ENCODE measurements at regions not wholly inside any gene's neighbourhood (a gene's known extent, or its start where the extent isn't known, plus 50 kb on each side); places are given as distances from the start of the nearest gene placed in this dataset.
"Not testable (repeated sequence)": the region's sequence is repeated elsewhere in the genome, so short reads cannot be mapped to it uniquely, and the experiment has no call there.

DNA sequence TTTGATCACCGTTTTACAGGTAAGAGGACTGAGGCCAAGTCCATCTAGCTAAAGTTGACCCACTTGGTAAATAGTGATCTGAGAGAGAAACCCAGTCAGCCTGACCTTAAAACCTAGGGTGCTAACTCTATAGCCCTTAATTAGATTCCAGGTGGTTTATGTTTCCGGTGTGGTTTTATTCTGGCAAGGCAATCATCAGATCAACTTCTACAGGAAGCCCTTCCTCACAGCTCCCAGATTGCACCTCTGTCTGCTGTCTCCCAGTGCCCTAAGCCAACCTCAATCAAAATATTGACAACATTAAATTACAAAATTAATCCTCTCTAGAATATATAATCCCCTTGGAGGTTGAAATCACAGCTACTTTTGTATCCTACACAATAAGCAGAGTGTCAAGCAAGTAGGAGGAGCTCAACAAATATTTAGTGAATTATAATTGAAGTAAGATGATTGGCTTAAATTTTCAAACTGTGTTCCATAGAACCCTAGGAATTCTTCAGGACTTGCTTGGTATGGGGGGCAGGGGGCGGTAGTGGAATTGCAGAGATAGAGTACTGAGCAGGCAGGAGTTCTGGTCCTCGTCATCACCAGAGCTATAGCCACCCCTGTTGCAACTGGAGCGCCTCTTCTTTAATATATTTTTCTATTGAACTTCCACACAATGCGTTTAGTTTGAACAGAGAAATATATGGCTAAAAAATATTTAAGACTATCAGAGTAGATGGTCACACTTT, 692.8 kb upstream of the LRRN3 start:
- Histone ChIP-seq H3K36me3 (replicated peaks) (no peaks in the 10 kb centered on the region), H3K9me3 (no peaks in the 10 kb centered on the region), H3K27me3 (ENCODE audit: low read depth) (no peaks in the 10 kb centered on the region), H3K4me1 (no peaks in the 10 kb centered on the region), H3K4me3 (no peak overlapping the region)
- in situ Hi-C loops (cut with MboI; ENCODE audit: low sequenced_read_pairs): no loop called here
- DNase-seq (ENCODE audit: low spot score in 2 of 2): no peak

DNA sequence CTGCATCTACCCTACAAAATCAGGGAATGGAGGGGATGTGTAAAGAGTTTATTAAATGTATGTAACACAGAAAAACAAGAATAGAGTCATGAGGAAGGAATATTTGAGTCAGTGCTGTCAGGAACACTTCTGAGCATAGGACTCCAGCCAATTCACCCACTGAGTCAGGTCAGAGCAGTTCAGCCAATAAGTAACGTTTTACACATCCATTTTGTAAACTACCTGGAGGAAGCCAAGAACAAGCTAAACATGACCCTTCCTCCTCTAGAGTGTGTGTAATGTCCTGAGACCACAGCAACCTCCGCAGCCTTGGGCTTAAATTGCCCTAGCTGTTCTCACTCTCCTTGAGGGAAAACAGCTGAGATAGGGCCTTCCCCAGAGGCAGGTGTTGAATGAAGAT, 691.5 kb upstream of the LRRN3 start:
- Histone ChIP-seq H3K36me3 (replicated peaks) (no peaks in the 10 kb centered on the region), H3K9me3 (no peaks in the 10 kb centered on the region), H3K27me3 (ENCODE audit: low read depth) (no peaks in the 10 kb centered on the region), H3K4me3 (no peak overlapping the region), H3K4me1 (no peaks in the 10 kb centered on the region)
- in situ Hi-C loops (cut with MboI; ENCODE audit: low sequenced_read_pairs): no loop called here
- no peak for DNase-seq (ENCODE audit: low spot score in 2 of 2)

DNA sequence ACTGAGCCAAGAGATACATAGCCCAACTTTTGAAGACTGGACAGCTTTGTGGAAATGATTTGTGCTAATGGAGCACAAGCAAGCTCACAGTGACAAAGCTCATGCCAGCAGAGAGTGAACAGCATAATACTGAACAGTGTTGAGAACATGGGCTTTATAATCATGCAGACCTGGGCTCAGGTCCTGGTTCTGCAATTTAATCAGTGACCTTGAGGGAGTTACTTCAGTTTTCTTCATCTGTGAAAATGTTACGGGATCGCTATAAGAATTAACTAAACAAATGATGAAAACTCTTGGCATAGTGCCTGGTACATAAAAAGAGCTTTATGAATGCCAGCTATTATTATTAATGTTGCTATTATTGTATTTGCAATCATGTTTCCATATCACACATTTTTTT, 690.5 kb upstream of the LRRN3 start:
- no peak for DNase-seq (ENCODE audit: low spot score in 2 of 2)
- H3K4me1 ChIP-seq: no peaks in the 10 kb centered on the region
- in situ Hi-C loops (cut with MboI; ENCODE audit: low sequenced_read_pairs): no loop called here
- no peaks in the 10 kb centered on the region for H3K9me3 ChIP-seq
- H3K36me3 ChIP-seq (replicated peaks): no peaks in the 10 kb centered on the region
- no peaks in the 10 kb centered on the region for H3K27me3 ChIP-seq (ENCODE audit: low read depth)
- no peak overlapping the region for H3K4me3 ChIP-seq

- no peaks in the 10 kb centered on the region for H3K27me3 ChIP-seq (ENCODE audit: low read depth)
- no peak overlapping the region for H3K4me3 ChIP-seq
- DNase-seq (ENCODE audit: low spot score in 2 of 2): no peak
- in situ Hi-C loops (cut with MboI; ENCODE audit: low sequenced_read_pairs): no loop called here
- no peaks in the 10 kb centered on the region for H3K36me3 ChIP-seq (replicated peaks)
- no peaks in the 10 kb centered on the region for H3K9me3 ChIP-seq
- H3K4me1 ChIP-seq: no peaks in the 10 kb centered on the region
Measured at GRCh38 chr7:110407242-110407641, 683.7 kb upstream of the LRRN3 start.

GRCh38 chr7:110407706-110408105, 683.2 kb upstream of the LRRN3 start:
- Histone ChIP-seq H3K36me3 (replicated peaks) (no peaks in the 10 kb centered on the region), H3K9me3 (no peaks in the 10 kb centered on the region), H3K4me1 (no peaks in the 10 kb centered on the region), H3K27me3 (ENCODE audit: low read depth) (no peaks in the 10 kb centered on the region), H3K4me3 (no peak overlapping the region)
- in situ Hi-C loops (cut with MboI; ENCODE audit: low sequenced_read_pairs): no loop called here
- no peak for DNase-seq (ENCODE audit: low spot score in 2 of 2)

- H3K4me1 ChIP-seq: no peaks in the 10 kb centered on the region
- DNase-seq (ENCODE audit: low spot score in 2 of 2): no peak
- H3K9me3 ChIP-seq: no peaks in the 10 kb centered on the region
- H3K36me3 ChIP-seq (replicated peaks): no peaks in the 10 kb centered on the region
- no peaks in the 10 kb centered on the region for H3K27me3 ChIP-seq (ENCODE audit: low read depth)
- in situ Hi-C loops (cut with MboI; ENCODE audit: low sequenced_read_pairs): no loop called here
- H3K4me3 ChIP-seq: no peak overlapping the region
Measured at GRCh38 chr7:110412614-110413013, 678.3 kb upstream of the LRRN3 start.

DNA sequence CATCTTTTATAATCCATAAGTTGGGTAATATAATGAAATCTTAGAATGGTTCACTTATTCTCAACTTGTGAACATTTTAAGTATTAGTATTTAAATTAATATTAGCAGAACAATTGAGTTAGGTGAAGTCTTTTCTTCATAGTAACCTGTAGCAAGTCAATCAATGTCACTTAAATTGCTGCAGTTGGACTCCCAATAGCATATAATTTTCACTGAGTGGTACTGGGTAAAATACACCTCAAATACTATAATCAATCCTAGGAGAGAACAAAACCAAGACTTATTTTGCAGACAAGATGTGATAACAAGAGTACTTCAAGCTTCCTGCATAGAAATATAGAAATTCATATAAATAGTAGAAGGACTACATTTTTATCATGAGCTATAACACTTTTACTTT, 677.9 kb upstream of the LRRN3 start:
- H3K4me3 ChIP-seq: no peak overlapping the region
- no peaks in the 10 kb centered on the region for H3K4me1 ChIP-seq
- no peaks in the 10 kb centered on the region for H3K9me3 ChIP-seq
- no peaks in the 10 kb centered on the region for H3K36me3 ChIP-seq (replicated peaks)
- DNase-seq (ENCODE audit: low spot score in 2 of 2): no peak
- in situ Hi-C loops (cut with MboI; ENCODE audit: low sequenced_read_pairs): no loop called here
- no peaks in the 10 kb centered on the region for H3K27me3 ChIP-seq (ENCODE audit: low read depth)

- no peaks in the 10 kb centered on the region for H3K9me3 ChIP-seq
- in situ Hi-C loops (cut with MboI; ENCODE audit: low sequenced_read_pairs): no loop called here
- no peak overlapping the region for H3K4me3 ChIP-seq
Measured at GRCh38 chr7:110417611-110418010, 673.3 kb upstream of the LRRN3 start.

DNA sequence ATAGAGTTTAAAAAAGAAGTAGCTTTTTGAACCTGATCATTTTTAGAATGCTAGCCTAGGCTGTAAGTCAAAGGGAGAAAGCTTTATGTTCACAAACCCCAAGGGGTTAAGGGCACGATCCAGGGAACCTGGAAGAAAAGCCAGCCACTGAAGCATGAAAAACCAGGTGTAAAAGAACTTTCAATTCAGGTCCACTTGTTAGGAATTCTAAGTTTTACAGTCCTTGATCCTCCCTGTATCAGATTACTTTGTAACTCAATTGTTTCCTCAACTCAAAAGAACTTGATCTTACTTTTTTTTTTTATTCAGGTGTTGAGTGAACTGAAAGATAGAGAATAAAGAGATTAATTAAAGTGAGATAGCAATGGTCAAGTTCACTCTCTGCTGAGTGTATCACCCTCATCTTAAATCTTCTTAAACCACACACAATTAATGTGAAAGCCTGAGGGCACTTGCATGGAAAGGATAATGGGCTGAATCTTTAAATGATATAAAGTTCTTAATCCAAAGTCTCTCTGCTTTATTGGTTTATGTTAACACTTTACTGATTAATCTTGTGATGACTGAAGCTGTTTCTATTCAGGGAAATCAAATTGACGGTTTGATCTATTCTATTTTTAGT, 672.2 kb upstream of the LRRN3 start:
- no peaks in the 10 kb centered on the region for H3K9me3 ChIP-seq
- in situ Hi-C loops (cut with MboI; ENCODE audit: low sequenced_read_pairs): no loop called here
- H3K27me3 ChIP-seq (ENCODE audit: low read depth): no peaks in the 10 kb centered on the region
- H3K36me3 ChIP-seq (replicated peaks): no peaks in the 10 kb centered on the region
- DNase-seq (ENCODE audit: low spot score in 2 of 2): peak; percentile 37 to 77
- no peak overlapping the region for H3K4me3 ChIP-seq
- H3K4me1 ChIP-seq: no peaks in the 10 kb centered on the region

More at GRCh38 chr7:110417611-110418010, 673.3 kb upstream of the LRRN3 start:
- no peaks in the 10 kb centered on the region for H3K27me3 ChIP-seq (ENCODE audit: low read depth)
- no peak for DNase-seq (ENCODE audit: low spot score in 2 of 2)
- H3K4me1 ChIP-seq: no peaks in the 10 kb centered on the region
- H3K36me3 ChIP-seq (replicated peaks): no peaks in the 10 kb centered on the region

GRCh38 chr7:110420788-110421187, 670.1 kb upstream of the LRRN3 start:
- no peak overlapping the region for H3K4me3 ChIP-seq
- no peaks in the 10 kb centered on the region for H3K27me3 ChIP-seq (ENCODE audit: low read depth)
- no peaks in the 10 kb centered on the region for H3K36me3 ChIP-seq (replicated peaks)
- in situ Hi-C loops (cut with MboI; ENCODE audit: low sequenced_read_pairs): no loop called here
- no peaks in the 10 kb centered on the region for H3K4me1 ChIP-seq
- H3K9me3 ChIP-seq: no peaks in the 10 kb centered on the region
- DNase-seq (ENCODE audit: low spot score in 2 of 2): no peak

DNA sequence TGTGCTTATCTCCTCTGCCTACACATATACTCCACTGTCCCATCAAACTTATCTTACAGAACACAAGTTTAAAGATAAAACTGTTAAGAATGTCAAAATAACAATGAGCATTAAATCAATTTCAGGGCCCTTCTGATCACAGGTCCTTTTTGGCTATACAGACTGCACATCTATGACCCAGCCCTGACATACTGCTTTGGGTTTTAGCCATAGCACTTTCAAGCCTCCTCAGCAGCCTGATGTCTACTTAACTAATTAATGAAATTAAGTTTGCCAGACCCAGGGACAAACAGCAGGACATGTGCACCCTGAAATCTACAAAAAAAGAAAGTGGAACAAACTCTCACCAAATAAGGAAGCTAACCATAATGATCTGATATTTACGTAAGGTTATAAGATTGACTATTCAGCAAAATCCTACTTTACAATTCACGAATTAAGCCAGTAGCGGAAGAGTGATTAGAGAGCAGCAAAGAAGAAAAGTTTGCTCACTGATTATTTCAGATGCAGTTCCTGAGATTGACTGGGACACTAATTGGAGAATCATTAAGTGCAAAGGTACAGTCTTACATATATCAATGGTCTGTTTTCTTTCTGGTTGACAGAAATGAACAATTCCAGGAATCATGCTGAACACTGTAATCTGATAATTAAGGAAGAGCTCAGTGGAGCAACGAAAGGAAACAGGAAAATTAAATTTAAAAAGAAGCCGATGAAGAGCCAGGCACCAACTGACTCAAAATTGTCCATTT, 669.3 kb upstream of the LRRN3 start:
- in situ Hi-C loops (cut with MboI; ENCODE audit: low sequenced_read_pairs): no loop called here
- Histone ChIP-seq H3K4me1 (no peaks in the 10 kb centered on the region), H3K4me3 (no peak overlapping the region), H3K9me3 (no peaks in the 10 kb centered on the region), H3K36me3 (replicated peaks) (no peaks in the 10 kb centered on the region), H3K27me3 (ENCODE audit: low read depth) (no peaks in the 10 kb centered on the region)
- DNase-seq (ENCODE audit: low spot score in 2 of 2): no peak

DNA sequence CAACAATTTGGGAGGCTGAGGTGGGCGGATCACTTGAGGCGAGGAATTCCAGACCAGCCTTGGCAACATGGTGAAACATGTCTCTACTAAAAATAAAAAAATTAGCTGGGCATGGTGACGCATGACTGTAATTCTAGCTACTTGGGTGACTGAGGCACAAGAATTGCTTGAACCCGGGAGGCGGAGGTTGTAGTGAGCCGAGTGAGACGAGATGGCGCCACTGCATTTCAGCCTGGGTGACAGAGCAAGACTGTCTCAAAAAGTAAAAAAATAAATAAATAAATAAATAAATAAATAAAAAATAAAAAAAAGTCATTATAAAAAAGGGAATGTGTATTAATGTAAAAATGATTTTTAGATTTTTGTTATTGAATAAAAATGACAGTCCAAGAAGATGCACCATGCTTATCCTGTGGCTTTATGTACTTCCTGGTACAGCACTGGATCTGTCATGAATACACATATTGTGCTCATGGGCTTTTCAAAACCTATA, 658.8 kb upstream of the LRRN3 start:
- no peaks in the 10 kb centered on the region for H3K4me1 ChIP-seq
- H3K9me3 ChIP-seq: no peaks in the 10 kb centered on the region
- H3K36me3 ChIP-seq (replicated peaks): no peaks in the 10 kb centered on the region
- no peaks in the 10 kb centered on the region for H3K27me3 ChIP-seq (ENCODE audit: low read depth)
- DNase-seq (ENCODE audit: low spot score in 2 of 2): no peak
- H3K4me3 ChIP-seq: no peak overlapping the region
- in situ Hi-C loops (cut with MboI; ENCODE audit: low sequenced_read_pairs): no loop called here

GRCh38 chr7:110438926-110439325, 652.0 kb upstream of the LRRN3 start:
- H3K4me3 ChIP-seq; H3K4me1 ChIP-seq; H3K27me3 ChIP-seq (ENCODE audit: low read depth); H3K9me3 ChIP-seq; DNase-seq (ENCODE audit: low spot score in 2 of 2); in situ Hi-C loops (cut with MboI; ENCODE audit: low sequenced_read_pairs); H3K36me3 ChIP-seq (replicated peaks): not testable (repeated sequence)

DNA sequence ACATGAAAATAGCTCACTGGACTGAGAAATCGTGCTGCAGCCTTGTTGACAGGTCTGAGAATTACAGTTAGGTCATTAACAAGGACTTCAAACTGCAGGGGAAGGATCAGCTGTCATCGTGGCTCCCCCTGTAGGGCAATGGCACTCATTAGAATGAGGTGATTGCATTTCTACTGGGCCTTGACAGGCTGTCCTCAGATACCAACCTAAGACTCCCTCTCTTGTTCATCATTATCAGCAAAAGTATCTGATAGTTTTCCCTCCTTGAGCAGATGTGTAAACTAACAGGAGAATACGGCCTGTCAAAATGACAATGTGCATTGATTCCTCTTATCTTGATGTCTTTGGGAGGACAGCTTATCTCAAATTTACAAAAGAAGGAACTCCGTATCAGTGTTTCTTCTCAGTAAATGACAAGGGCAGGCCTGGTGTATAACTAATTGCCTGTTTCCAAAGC, 648.5 kb upstream of the LRRN3 start:
- Histone ChIP-seq H3K36me3 (replicated peaks) (no peaks in the 10 kb centered on the region), H3K27me3 (ENCODE audit: low read depth) (no peaks in the 10 kb centered on the region), H3K9me3 (no peaks in the 10 kb centered on the region), H3K4me3 (no peak overlapping the region), H3K4me1 (no peaks in the 10 kb centered on the region)
- DNase-seq (ENCODE audit: low spot score in 2 of 2): peak; percentile 62 to 76
- in situ Hi-C loops (cut with MboI; ENCODE audit: low sequenced_read_pairs): no loop called here
